ENCODE measurements at regions not wholly inside any gene's neighbourhood (a gene's known extent, or its start where the extent isn't known, plus 50 kb on each side); places are given as distances from the start of the nearest gene placed in this dataset.

- TF ChIP-seq, protein P1, sequence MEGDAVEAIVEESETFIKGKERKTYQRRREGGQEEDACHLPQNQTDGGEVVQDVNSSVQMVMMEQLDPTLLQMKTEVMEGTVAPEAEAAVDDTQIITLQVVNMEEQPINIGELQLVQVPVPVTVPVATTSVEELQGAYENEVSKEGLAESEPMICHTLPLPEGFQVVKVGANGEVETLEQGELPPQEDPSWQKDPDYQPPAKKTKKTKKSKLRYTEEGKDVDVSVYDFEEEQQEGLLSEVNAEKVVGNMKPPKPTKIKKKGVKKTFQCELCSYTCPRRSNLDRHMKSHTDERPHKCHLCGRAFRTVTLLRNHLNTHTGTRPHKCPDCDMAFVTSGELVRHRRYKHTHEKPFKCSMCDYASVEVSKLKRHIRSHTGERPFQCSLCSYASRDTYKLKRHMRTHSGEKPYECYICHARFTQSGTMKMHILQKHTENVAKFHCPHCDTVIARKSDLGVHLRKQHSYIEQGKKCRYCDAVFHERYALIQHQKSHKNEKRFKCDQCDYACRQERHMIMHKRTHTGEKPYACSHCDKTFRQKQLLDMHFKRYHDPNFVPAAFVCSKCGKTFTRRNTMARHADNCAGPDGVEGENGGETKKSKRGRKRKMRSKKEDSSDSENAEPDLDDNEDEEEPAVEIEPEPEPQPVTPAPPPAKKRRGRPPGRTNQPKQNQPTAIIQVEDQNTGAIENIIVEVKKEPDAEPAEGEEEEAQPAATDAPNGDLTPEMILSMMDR (IDR thresholded peaks at IDR 0.05; ENCODE audit: unreplicated experiment), result no peak
- no peaks in the 10 kb centered on the region for H3K36me3 Mint-ChIP-seq (ENCODE audit: insufficient read depth)
- H3K9me3 Mint-ChIP-seq (ENCODE audit: low read depth), result no peaks in the 10 kb centered on the region
- H3K4me3 Mint-ChIP-seq (ENCODE audit: low read depth), result no peak overlapping the region
- no peaks in the 10 kb centered on the region for H3K4me1 Mint-ChIP-seq (ENCODE audit: low read depth)
- H3K27ac Mint-ChIP-seq, result no peak overlapping the region
- no peak for DNase-seq (ENCODE audit: low spot score, unreplicated experiment)
- peaks cover 11% of the 10 kb centered on the region for H3K27me3 Mint-ChIP-seq
These were observed 143.7 kb downstream of the ABCC12 start for GRCh38 chr16:48011878-48012658.

- DNase-seq (ENCODE audit: low spot score, unreplicated experiment), result no peak
- Mint-ChIP-seq H3K4me1 (ENCODE audit: low read depth) (no peaks in the 10 kb centered on the region), H3K4me3 (ENCODE audit: low read depth) (no peak overlapping the region), H3K27me3 (peaks cover 11% of the 10 kb centered on the region), H3K9me3 (ENCODE audit: low read depth) (peaks cover under 1% of the 10 kb centered on the region), H3K27ac (no peak overlapping the region), H3K36me3 (ENCODE audit: insufficient read depth) (no peaks in the 10 kb centered on the region)
- TF ChIP-seq, protein P1 (IDR thresholded peaks at IDR 0.05; ENCODE audit: unreplicated experiment), result no peak
These were observed 144.3 kb downstream of the ABCC12 start for GRCh38 chr16:48011466-48011865.

- DNase-seq (ENCODE audit: low spot score, unreplicated experiment), result no peak
- H3K27ac Mint-ChIP-seq, result no peak overlapping the region
- no peaks in the 10 kb centered on the region for H3K4me1 Mint-ChIP-seq (ENCODE audit: low read depth)
These were observed 147.7 kb downstream of the ABCC12 start for GRCh38 chr16:48008011-48008525.

DNA sequence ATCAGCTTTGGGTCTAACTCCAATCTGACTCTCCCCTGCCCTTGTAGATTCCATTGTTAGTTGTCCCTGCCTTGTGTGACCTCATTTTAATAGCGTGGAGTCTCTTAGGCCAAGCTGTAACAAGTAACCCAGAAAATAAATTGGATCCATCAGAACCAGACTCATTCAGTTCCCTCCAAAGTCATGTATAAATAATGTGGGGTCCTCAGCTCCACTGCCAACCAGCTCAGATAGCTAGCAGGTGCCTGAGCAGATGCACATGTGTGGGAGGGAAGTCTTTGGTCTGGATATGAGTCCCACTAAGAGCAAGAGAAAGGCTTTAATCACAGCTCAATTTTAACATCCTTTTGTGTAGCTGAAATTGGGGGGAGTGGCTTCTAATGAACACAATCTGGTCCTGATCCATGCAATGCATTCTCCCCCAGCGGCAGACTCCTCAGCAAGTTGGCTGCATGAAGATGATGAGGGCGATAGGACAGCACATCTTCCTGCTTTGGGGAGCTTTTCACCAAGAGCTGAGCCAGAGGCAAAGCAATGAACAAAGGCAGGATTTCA lies 151.6 kb downstream of the ABCC12 start:
- DNase-seq (ENCODE audit: low spot score, unreplicated experiment), result no peak
- TF ChIP-seq, protein P1 (IDR thresholded peaks at IDR 0.05; ENCODE audit: unreplicated experiment), result no peak

More at GRCh38 chr16:48008011-48008525, 147.7 kb downstream of the ABCC12 start:
- peaks cover 11% of the 10 kb centered on the region for H3K27me3 Mint-ChIP-seq
- H3K9me3 Mint-ChIP-seq (ENCODE audit: low read depth), result peaks cover 3% of the 10 kb centered on the region
- H3K36me3 Mint-ChIP-seq (ENCODE audit: insufficient read depth), result no peaks in the 10 kb centered on the region
- no peak overlapping the region for H3K4me3 Mint-ChIP-seq (ENCODE audit: low read depth)
- TF ChIP-seq, protein P1 (IDR thresholded peaks at IDR 0.05; ENCODE audit: unreplicated experiment), result no peak

GRCh38 chr16:48003206-48003907 lies 152.4 kb downstream of the ABCC12 start:
- Mint-ChIP-seq H3K27me3 (no peaks in the 10 kb centered on the region), H3K4me3 (ENCODE audit: low read depth) (no peak overlapping the region), H3K4me1 (ENCODE audit: low read depth) (no peaks in the 10 kb centered on the region), H3K27ac (no peak overlapping the region), H3K36me3 (ENCODE audit: insufficient read depth) (no peaks in the 10 kb centered on the region), H3K9me3 (ENCODE audit: low read depth) (peaks cover 3% of the 10 kb centered on the region)
- no peak for DNase-seq (ENCODE audit: low spot score, unreplicated experiment)
- TF ChIP-seq, protein P1 (IDR thresholded peaks at IDR 0.05; ENCODE audit: unreplicated experiment), result no peak

More for the DNA sequence above, 151.6 kb downstream of the ABCC12 start:
- H3K27ac Mint-ChIP-seq, result no peak overlapping the region
- no peaks in the 10 kb centered on the region for H3K4me1 Mint-ChIP-seq (ENCODE audit: low read depth)
- peaks cover 3% of the 10 kb centered on the region for H3K9me3 Mint-ChIP-seq (ENCODE audit: low read depth)
- no peak overlapping the region for H3K4me3 Mint-ChIP-seq (ENCODE audit: low read depth)
- no peaks in the 10 kb centered on the region for H3K36me3 Mint-ChIP-seq (ENCODE audit: insufficient read depth)
- no peaks in the 10 kb centered on the region for H3K27me3 Mint-ChIP-seq

All from progenitor cell of endocrine pancreas (in vitro differentiated cells).